Aorta (tissue), 5 donors: ENCODE measurements at regions not wholly inside any gene's neighbourhood (a gene's known extent, or its start where the extent isn't known, plus 50 kb on each side); places are given as distances from the start of the nearest gene placed in this dataset.

Source experiments
- ATAC-seq: fragments of 200-7000 bp; cut with Tn5 transposase; one replicate; pipeline ENCODE4 v1.9.1; 2022; ENCODE audit warnings: moderate library complexity; ENCODE audit not compliant: low FRiP score
- DNase-seq, 2 donors: peaks; one replicate each; pipeline ENCODE4 v3.0.0-alpha.2; 2020
- H3K27ac ChIP-seq, 2 donors: one replicate each; pipeline ENCODE4 v1.5.1; 2013; ENCODE audit warnings: low read length in 2 of 2, mild to moderate bottlenecking in 2 of 2, moderate library complexity in 2 of 2, control low read depth in 1 of 2, inconsistent platforms in 1 of 2, low read depth in 1 of 2
- H3K27me3 ChIP-seq, 2 donors: one replicate each; pipeline ENCODE4 v1.6.1; 2013; ENCODE audit warnings: control low read depth in 1 of 2, low read length in 1 of 2, mild to moderate bottlenecking in 1 of 2, moderate library complexity in 1 of 2; ENCODE audit not compliant: insufficient read depth in 2 of 2, control insufficient read depth in 1 of 2
- H3K36me3 ChIP-seq, 2 donors: one replicate each; pipeline ENCODE4 v1.6.1; 2013; ENCODE audit warnings: control low read depth in 1 of 2, low read length in 1 of 2, mild to moderate bottlenecking in 1 of 2; ENCODE audit not compliant: insufficient read depth in 2 of 2, control insufficient read depth in 1 of 2
- H3K4me1 ChIP-seq, 2 donors: one replicate each; pipeline ENCODE4 v1.6.1; 2013; ENCODE audit warnings: low read length in 2 of 2, control low read depth in 1 of 2, mild to moderate bottlenecking in 1 of 2, moderate library complexity in 1 of 2; ENCODE audit not compliant: insufficient read depth in 2 of 2, control insufficient read depth in 1 of 2
- H3K4me3 ChIP-seq, 2 donors: one replicate each; pipeline ENCODE4 v1.5.1; 2013; ENCODE audit warnings: low read length in 2 of 2, control low read depth in 1 of 2, mild to moderate bottlenecking in 1 of 2
- H3K9me3 ChIP-seq: one replicate; pipeline ENCODE4 v1.6.1; 2013; ENCODE audit warnings: mild to moderate bottlenecking, low read length; ENCODE audit not compliant: control insufficient read depth
- WGBS, 2 donors: extraction: QIAGEN DNeasy Blood & Tissue Kit; methylation state at CpG; one replicate each; pipeline ENCODE4 v1.1.7; 2013; 5-methylcytosine and 5-hydroxymethylcytosine counted together
- intact Hi-C, 2 donors: fragments of 100-400 bp; cut with DNase I; formaldehyde crosslinking; loops; one replicate each; pipeline versions ENCODE4 v1.14.2 to v1.15.0; 2022
- donor health status: healthy with polysubstance abuse.
- donor health status: Bipolar disorder and iron deficiency.
- donor health status: DM: no; HTN: no; CAD: no.
- donor health status: DM: no; HTN: no; CAD: no.
- donor health status: DM: yes; HTN: yes; CAD: no.

- DNase-seq (no peak), ATAC-seq (no peak)
- no peak overlapping the region for H3K4me3 ChIP-seq
- whole genome bisulfite sequencing, 2 donors = 89 to 92% methylated on average over 3 of the region's 3 CpGs
- H3K27ac ChIP-seq = no peak overlapping the region
- H3K4me1 ChIP-seq = no peaks in the 10 kb centered on the region
- no peaks in the 10 kb centered on the region for H3K36me3 ChIP-seq
- H3K27me3 ChIP-seq = no peaks in the 10 kb centered on the region
- H3K9me3 ChIP-seq = peaks cover 3% of the 10 kb centered on the region
- intact Hi-C loops = no loop called here
Observed at GRCh38 chr7:115522174-115522573, 508.4 kb downstream of the TFEC start.

DNA sequence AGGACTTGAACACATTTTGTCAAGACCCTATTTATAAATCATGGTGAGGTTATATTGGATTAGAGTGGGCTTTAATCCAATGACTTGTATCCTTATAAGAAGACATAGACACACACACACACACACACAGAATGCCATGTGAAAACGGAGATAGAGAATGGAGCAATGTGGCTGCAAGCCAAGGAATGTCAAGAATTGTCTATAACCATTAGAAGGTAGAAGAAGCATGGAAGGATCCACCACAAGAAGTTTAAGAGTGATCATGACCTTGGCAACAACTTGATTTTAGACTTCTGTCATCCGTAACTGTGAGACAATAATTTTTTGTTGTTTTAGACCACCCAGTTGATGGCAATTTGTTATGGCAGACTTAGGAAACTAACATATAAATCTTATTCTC lies 514.2 kb downstream of the TFEC start:
- no peak overlapping the region for H3K27ac ChIP-seq
- 51 to 59% methylated on average over 2 of the region's 2 CpGs for WGBS, 2 donors
- no peak overlapping the region for H3K4me3 ChIP-seq

DNA sequence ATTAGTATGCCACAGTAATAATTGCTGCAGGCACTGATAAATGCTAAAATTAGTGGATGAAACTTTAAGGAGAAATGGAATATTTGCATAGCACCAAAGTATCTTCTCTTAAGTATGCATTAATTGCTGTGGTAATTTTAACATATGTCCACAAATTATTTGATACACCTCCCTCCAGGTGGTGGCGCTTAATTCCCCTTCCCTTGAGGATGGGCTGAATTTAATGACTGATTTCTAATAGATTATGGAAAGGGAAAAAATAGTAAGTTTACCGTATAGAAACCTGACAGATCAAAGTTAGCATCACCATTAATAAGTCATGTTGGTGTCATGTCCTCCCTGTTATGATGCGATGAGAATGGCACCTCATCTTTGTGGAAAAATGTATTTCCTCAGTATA lies 519.2 kb downstream of the TFEC start:
- Histone ChIP-seq H3K27ac (no peak overlapping the region), H3K9me3 (no peaks in the 10 kb centered on the region), H3K36me3 (no peaks in the 10 kb centered on the region), H3K4me3 (no peak overlapping the region), H3K27me3 (no peaks in the 10 kb centered on the region), H3K4me1 (no peaks in the 10 kb centered on the region)
- intact Hi-C loops = no loop called here
- no peak for DNase-seq
- WGBS, 2 donors = 93 to 95% methylated on average over 3 of the region's 3 CpGs
- ATAC-seq = no peak

More for the DNA sequence above, 514.2 kb downstream of the TFEC start:
- no peak for ATAC-seq
- Histone ChIP-seq H3K27me3 (no peaks in the 10 kb centered on the region), H3K9me3 (peaks cover 1% of the 10 kb centered on the region), H3K4me1 (no peaks in the 10 kb centered on the region), H3K36me3 (no peaks in the 10 kb centered on the region)
- DNase-seq = no peak
- intact Hi-C loops = no loop called here

DNA sequence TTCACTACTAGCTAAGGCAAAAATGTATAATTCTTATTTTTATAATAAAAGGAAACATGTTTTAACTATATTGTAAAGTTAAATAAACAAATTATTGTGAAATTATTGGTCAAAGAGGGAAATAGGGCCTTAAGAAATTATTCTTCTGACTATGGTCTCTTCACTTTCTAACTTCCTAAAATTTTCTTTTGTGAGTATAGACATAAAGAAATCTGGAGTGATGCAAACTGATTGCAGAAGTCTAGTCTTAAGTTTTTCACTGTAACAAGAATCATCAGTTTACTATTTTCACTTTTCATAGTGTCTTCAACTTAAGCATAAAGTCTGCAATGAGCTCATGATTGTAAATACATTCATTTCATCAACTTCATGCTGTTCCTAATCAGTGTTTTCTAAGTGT lies 525.4 kb downstream of the TFEC start:
- ATAC-seq (no peak), DNase-seq (no peak)
- Histone ChIP-seq H3K4me3 (no peak overlapping the region), H3K27ac (no peak overlapping the region), H3K36me3 (no peaks in the 10 kb centered on the region), H3K9me3 (no peaks in the 10 kb centered on the region), H3K27me3 (no peaks in the 10 kb centered on the region), H3K4me1 (no peaks in the 10 kb centered on the region)
- intact Hi-C loops = no loop called here

DNA sequence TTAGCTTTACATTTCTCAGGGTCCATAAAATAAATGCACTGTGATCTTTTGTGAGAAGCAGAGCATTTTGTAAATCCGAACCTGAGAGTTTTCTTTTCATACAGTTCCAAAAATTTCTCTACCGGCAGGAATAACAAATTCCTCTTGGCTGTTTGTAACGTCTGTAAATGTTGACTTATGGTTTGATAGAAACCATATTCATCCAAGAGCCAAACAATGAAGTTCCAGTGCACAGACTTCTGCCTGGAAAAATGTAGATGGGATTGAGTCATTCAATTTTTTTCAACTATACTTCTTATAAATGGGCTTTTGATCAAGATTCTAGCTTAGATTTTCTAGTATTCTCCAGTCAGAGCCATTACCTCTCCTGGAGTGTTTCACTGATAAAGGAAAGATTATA lies 530.6 kb downstream of the TFEC start:
- 6 to 10% methylated on average over 3 of the region's 3 CpGs for WGBS, 2 donors
- DNase-seq (no peak), ATAC-seq (no peak)
- intact Hi-C loops = no loop called here
- no peaks in the 10 kb centered on the region for H3K9me3 ChIP-seq
- H3K36me3 ChIP-seq = no peaks in the 10 kb centered on the region
- no peak overlapping the region for H3K4me3 ChIP-seq
- H3K4me1 ChIP-seq = no peaks in the 10 kb centered on the region
- no peak overlapping the region for H3K27ac ChIP-seq
- no peaks in the 10 kb centered on the region for H3K27me3 ChIP-seq

DNA sequence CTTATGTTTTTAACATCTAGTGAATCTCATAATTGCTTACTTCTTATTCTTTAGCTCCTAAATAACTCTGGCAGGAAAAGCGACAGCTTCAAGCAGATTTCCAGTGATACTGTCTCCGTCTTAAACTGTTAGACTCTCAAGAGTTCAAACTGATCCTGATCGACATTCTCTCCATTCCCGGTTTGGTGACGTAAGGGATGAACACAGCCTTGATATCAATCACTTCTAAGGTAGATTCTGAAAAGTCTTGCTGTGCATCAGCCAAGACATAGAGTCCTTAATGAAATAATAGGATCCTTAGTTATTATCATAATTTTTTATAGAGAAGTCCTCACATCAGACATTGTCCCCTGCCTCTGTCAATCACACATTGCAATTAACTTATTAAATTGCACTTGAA lies 534.6 kb downstream of the TFEC start:
- DNase-seq (no peak), ATAC-seq (no peak)
- Histone ChIP-seq H3K4me1 (no peaks in the 10 kb centered on the region), H3K9me3 (no peaks in the 10 kb centered on the region), H3K27ac (no peak overlapping the region), H3K4me3 (no peak overlapping the region), H3K36me3 (no peaks in the 10 kb centered on the region), H3K27me3 (no peaks in the 10 kb centered on the region)
- intact Hi-C loops = no loop called here
- WGBS, 2 donors = 90 to 92% methylated on average over 5 of the region's 5 CpGs

DNA sequence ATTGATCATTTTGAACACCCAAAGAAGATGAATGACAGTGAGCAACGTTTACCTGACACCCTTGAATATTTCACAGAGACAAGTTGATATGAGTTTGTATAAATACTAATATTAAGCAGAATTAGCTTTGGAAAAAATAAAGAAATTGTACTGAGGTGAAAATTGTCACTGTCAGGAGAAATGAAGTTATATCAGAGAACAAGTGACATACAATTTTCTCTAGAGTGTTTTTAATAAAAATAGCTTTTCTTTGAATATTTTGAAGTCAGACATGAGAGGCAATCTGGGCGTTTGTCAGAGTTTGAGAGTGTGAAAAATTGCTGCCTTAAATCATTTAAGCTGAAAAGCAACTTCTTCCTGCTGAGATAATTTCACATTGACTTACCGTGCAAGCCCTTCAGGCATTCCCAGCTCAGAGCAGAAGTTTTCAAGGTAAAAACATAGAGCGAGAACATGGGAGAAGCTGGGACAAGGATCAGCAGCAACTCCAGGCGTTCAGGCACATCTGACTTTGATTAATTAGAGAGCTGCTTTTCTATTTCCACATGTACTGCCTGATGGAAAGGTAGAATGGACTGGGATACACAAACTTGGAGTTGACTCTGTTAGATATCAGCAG lies 535.9 kb downstream of the TFEC start:
- H3K36me3 ChIP-seq = no peaks in the 10 kb centered on the region
- no peak for DNase-seq
- no peak overlapping the region for H3K27ac ChIP-seq
- H3K4me1 ChIP-seq = no peaks in the 10 kb centered on the region
- ATAC-seq = no peak
- no peak overlapping the region for H3K4me3 ChIP-seq
- WGBS, 2 donors = 41 to 57% methylated on average over 5 of the region's 5 CpGs
- no peaks in the 10 kb centered on the region for H3K27me3 ChIP-seq
- intact Hi-C loops = no loop called here
- H3K9me3 ChIP-seq = no peaks in the 10 kb centered on the region

- ATAC-seq (no peak), DNase-seq (no peak)
- intact Hi-C loops = no loop called here
- Histone ChIP-seq H3K9me3 (no peaks in the 10 kb centered on the region), H3K27me3 (no peaks in the 10 kb centered on the region), H3K36me3 (no peaks in the 10 kb centered on the region), H3K4me1 (no peaks in the 10 kb centered on the region), H3K4me3 (no peak overlapping the region), H3K27ac (no peak overlapping the region)
- 90 to 93% methylated on average over 3 of the region's 3 CpGs for WGBS, 2 donors
Observed at GRCh38 chr7:115493381-115493780, 537.2 kb downstream of the TFEC start.

- Histone ChIP-seq H3K4me1 (no peaks in the 10 kb centered on the region), H3K9me3 (no peaks in the 10 kb centered on the region), H3K36me3 (no peaks in the 10 kb centered on the region), H3K4me3 (no peak overlapping the region), H3K27ac (no peak overlapping the region), H3K27me3 (no peaks in the 10 kb centered on the region)
- 32 to 35% methylated on average over 4 of the region's 4 CpGs for WGBS, 2 donors
- intact Hi-C loops = no loop called here
- DNase-seq (no peak), ATAC-seq (no peak)
Observed at GRCh38 chr7:115491744-115492380, 538.7 kb downstream of the TFEC start.
